B cell (primary cell): ENCODE measurements at regions not wholly inside any gene's neighbourhood (a gene's known extent, or its start where the extent isn't known, plus 50 kb on each side); places are given as distances from the start of the nearest gene placed in this dataset.

ENCODE experiments used
- ATAC-seq: fragments of 200-7000 bp; cut with Tn5 transposase; one replicate; pipeline ENCODE4 v1.10.0; 2021; ENCODE audit warnings: low read depth, mild to moderate bottlenecking, moderate number of reproducible peaks, moderate library complexity
- CTCF ChIA-PET: fragments of 350-600 bp; sonication (Branson Sonifier 250); formaldehyde crosslinking; loops from one replicate; lab custom pipeline; 2021; ENCODE audit warnings: antibody characterized with exemption, inconsistent platforms; lab: Charles Lee
- POLR2A ChIA-PET: fragments of 350-600 bp; sonication (Branson Sonifier 250); formaldehyde crosslinking; loops from one replicate; lab custom pipeline; 2021; ENCODE audit warnings: antibody characterized with exemption; lab: Charles Lee
- DNase-seq: peaks from one replicate; pipeline ENCODE4 v3.0.0; 2013
- H2AFZ ChIP-seq: 2 replicates; pipeline ENCODE4 v1.6.1; 2012; ENCODE audit warnings: mild to moderate bottlenecking, low read depth, low read length; ENCODE audit not compliant: insufficient read depth, poor library complexity, severe bottlenecking
- H3K27ac ChIP-seq, 2 donors: 1 replicate in 1 of 2; 2 replicates in 1 of 2; pipeline ENCODE4 v1.5.1; 2012 to 2013; ENCODE audit warnings: low read length in 2 of 2, mild to moderate bottlenecking in 2 of 2, moderate library complexity in 1 of 2
- H3K27me3 ChIP-seq, 4 experiments: fragments of 200-600 bp in 1 of 4; sonication (generic) in 1 of 4; replicated peaks in 1 of 4; 1 replicate in 2 of 4; 2 replicates in 2 of 4; pipeline versions ENCODE4 v1.6.1 to v1.7.0; 2013 to 2016; ENCODE audit warnings: low read length in 3 of 4, mild to moderate bottlenecking in 2 of 4, mixed read lengths in 1 of 4, moderate library complexity in 1 of 4; ENCODE audit not compliant: insufficient read depth in 4 of 4, control insufficient read depth in 3 of 4; ENCODE audit errors: control extremely low read depth in 1 of 4
- H3K36me3 ChIP-seq, 2 experiments: replicated peaks in 1 of 2; 1 replicate in 1 of 2; 2 replicates in 1 of 2; pipeline versions ENCODE4 v1.6.1 to v1.7.1; 2013; ENCODE audit warnings: low read length in 1 of 2; ENCODE audit not compliant: insufficient read depth in 2 of 2, control insufficient read depth in 1 of 2; ENCODE audit errors: control extremely low read depth in 1 of 2, extremely low read depth in 1 of 2
- H3K4me1 ChIP-seq, 2 donors: fragments of 200-600 bp in 1 of 2; sonication (generic) in 1 of 2; 1 replicate in 1 of 2; 2 replicates in 1 of 2; pipeline versions ENCODE4 v1.5.1 to v1.6.1; 2013 to 2017; ENCODE audit warnings: low read length in 2 of 2; ENCODE audit not compliant: control insufficient read depth in 2 of 2, insufficient read depth in 2 of 2
- H3K4me2 ChIP-seq: replicated peaks from 2 replicates; pipeline ENCODE3; 2012; ENCODE audit warnings: mild to moderate bottlenecking, low read depth, low read length; ENCODE audit not compliant: poor library complexity, severe bottlenecking
- H3K4me3 ChIP-seq, 5 experiments: fragments of 200-600 bp in 1 of 5; sonication (generic) in 1 of 5; 1 replicate in 3 of 5; 2 replicates in 2 of 5; pipeline versions ENCODE4 v1.5.1 to v1.7.0; 2011 to 2016; ENCODE audit warnings: low read length in 4 of 5, mild to moderate bottlenecking in 4 of 5, low read depth in 2 of 5, control low read depth in 1 of 5, moderate library complexity in 1 of 5; ENCODE audit not compliant: insufficient read depth in 1 of 5; ENCODE audit errors: control extremely low read depth in 1 of 5, extremely low read depth in 1 of 5
- H3K79me2 ChIP-seq: fragments of 200-600 bp; sonication (generic); one replicate; pipeline ENCODE4 v1.6.0; 2016; ENCODE audit warnings: low read length; ENCODE audit not compliant: control insufficient read depth, insufficient read depth
- H3K9ac ChIP-seq: fragments of 200-600 bp; sonication (generic); 2 replicates; pipeline ENCODE4 v1.6.1; 2017; ENCODE audit warnings: mild to moderate bottlenecking, low read length, moderate library complexity
- H3K9me3 ChIP-seq, 3 donors: one replicate each; pipeline versions ENCODE4 v1.6.1 to v1.7.1; 2013; ENCODE audit warnings: low read length in 2 of 3; ENCODE audit not compliant: control insufficient read depth in 2 of 3, insufficient read depth in 1 of 3; ENCODE audit errors: control extremely low read depth in 1 of 3
- H4K20me1 ChIP-seq: 2 replicates; pipeline ENCODE4 v1.6.0; 2012; ENCODE audit warnings: mild to moderate bottlenecking, low read length; ENCODE audit not compliant: insufficient read depth, control insufficient read depth, poor library complexity, severe bottlenecking
- H3K27ac Mint-ChIP-seq: one replicate; pipeline ENCODE4 v1.8.0; 2021; ENCODE audit warnings: mixed read lengths
- H3K27me3 Mint-ChIP-seq: one replicate; pipeline ENCODE4 v1.8.0; 2021; ENCODE audit warnings: mixed read lengths
- H3K4me1 Mint-ChIP-seq: one replicate; pipeline ENCODE4 v1.8.0; 2021; ENCODE audit warnings: mixed read lengths
- H3K4me3 Mint-ChIP-seq: one replicate; pipeline ENCODE4 v1.8.0; 2021; ENCODE audit warnings: mixed read lengths
- H3K9me3 Mint-ChIP-seq: one replicate; pipeline ENCODE4 v1.8.0; 2022; ENCODE audit warnings: mixed read lengths; ENCODE audit not compliant: insufficient read depth
- EZH2 ChIP-seq: IDR thresholded peaks from 2 replicates; pipeline ENCODE4 v1.6.1; 2012; ENCODE audit warnings: borderline replicate concordance, low read depth, mild to moderate bottlenecking, moderate library complexity, low read length; ENCODE audit not compliant: insufficient read depth, poor library complexity, severe bottlenecking
- WGBS: methylation state at CpG from one replicate; pipeline ENCODE4 v1.1.5; 2013; ENCODE audit warnings: missing lambda C conversion rate; ENCODE audit not compliant: insufficient coverage; 5-methylcytosine and 5-hydroxymethylcytosine counted together
- intact Hi-C: fragments of 100-400 bp; cut with micrococcal nuclease; formaldehyde crosslinking; loops from one replicate; pipeline ENCODE4 v1.10.0; 2022
- TF ChIP-seq, protein P1 (sequence below): fragments of 200-600 bp; IDR thresholded peaks from one replicate; pipeline ENCODE4 v1.8.0; 2022; ENCODE audit warnings: antibody characterized with exemption, mild to moderate bottlenecking

DNA sequence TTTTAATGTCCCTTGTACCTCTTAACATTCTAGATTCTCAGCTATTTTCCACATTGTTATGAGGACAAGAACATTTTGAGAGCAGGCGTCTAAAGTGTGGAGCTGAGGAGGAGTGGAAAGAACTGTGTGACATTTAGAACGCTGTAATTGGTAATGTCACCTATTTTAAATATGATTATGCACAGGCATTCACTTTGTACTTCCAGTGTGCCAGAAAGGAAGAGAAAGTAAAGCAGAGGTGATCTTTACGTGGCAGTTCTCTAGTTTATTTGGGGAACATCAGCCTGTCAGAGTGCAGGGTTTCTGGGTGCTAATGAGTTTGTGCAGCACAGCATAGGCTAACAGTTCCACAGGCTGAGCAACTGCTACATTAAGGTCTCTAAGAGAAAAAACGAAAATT is 498.4 kb upstream of the POM121L12 start:
- H3K79me2 ChIP-seq, result no peaks in the 10 kb centered on the region
- H3K4me3 ChIP-seq, result no peak overlapping the region
- CTCF ChIA-PET, result no interaction called here
- ATAC-seq (no peak), DNase-seq (no peak)
- H3K4me1 Mint-ChIP-seq, result no peaks in the 10 kb centered on the region
- no peaks in the 10 kb centered on the region for H3K27me3 Mint-ChIP-seq
- H3K27ac ChIP-seq, result no peak overlapping the region
- H3K9ac ChIP-seq, result no peak overlapping the region
- peaks cover 0 to 2% (median 0%) of the 10 kb centered on the region in 3 donors for H3K9me3 ChIP-seq
- H3K4me1 ChIP-seq, result no peaks in the 10 kb centered on the region
- no peaks in the 10 kb centered on the region for H3K27me3 ChIP-seq
- POLR2A ChIA-PET, result no interaction called here
- H3K9me3 Mint-ChIP-seq, result peaks cover 14% of the 10 kb centered on the region
- no peak overlapping the region for H2AFZ ChIP-seq
- 100% methylated on average over 1 of the region's 4 CpGs for WGBS
- H4K20me1 ChIP-seq, result no peaks in the 10 kb centered on the region
- H3K27ac Mint-ChIP-seq, result no peak overlapping the region
- intact Hi-C loops, result no loop called here
- no peak overlapping the region for H3K4me3 Mint-ChIP-seq
- TF ChIP-seq, protein P1, sequence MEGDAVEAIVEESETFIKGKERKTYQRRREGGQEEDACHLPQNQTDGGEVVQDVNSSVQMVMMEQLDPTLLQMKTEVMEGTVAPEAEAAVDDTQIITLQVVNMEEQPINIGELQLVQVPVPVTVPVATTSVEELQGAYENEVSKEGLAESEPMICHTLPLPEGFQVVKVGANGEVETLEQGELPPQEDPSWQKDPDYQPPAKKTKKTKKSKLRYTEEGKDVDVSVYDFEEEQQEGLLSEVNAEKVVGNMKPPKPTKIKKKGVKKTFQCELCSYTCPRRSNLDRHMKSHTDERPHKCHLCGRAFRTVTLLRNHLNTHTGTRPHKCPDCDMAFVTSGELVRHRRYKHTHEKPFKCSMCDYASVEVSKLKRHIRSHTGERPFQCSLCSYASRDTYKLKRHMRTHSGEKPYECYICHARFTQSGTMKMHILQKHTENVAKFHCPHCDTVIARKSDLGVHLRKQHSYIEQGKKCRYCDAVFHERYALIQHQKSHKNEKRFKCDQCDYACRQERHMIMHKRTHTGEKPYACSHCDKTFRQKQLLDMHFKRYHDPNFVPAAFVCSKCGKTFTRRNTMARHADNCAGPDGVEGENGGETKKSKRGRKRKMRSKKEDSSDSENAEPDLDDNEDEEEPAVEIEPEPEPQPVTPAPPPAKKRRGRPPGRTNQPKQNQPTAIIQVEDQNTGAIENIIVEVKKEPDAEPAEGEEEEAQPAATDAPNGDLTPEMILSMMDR, result no peak
- TF ChIP-seq EZH2, result no peak
- no peaks in the 10 kb centered on the region for H3K36me3 ChIP-seq
- no peak overlapping the region for H3K4me2 ChIP-seq

DNA sequence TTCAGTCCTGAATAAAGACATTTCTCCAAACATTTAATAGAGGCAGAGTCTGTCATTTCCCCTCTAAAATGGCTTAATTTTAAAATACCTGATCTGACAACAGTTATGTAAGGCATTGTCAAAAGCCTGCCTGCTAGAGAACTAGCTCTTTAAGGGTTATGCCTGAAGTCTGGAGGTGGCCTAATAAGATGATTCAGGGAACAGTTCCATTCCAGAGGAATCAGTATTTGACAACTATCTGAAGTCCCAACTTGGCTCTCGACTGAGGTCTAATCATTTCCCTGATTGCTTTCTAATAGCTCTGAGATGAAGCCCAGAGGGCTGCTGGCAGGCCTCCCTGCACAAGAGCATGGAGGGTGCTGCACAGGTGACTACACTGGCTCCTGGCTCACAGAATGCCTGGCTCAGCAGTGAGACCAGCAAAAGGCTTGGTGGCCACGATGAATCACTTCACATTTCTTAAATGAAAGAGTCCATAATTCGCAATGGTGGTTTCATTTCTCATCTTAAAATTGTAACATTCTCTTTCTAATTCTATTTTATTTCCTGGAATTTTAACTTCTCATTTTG is 509.6 kb upstream of the POM121L12 start:
- no peaks in the 10 kb centered on the region for H4K20me1 ChIP-seq
- 100% methylated on average over 1 of the region's 3 CpGs for WGBS

More for the DNA sequence above, 509.6 kb upstream of the POM121L12 start:
- Histone ChIP-seq H3K27me3 (no peaks in the 10 kb centered on the region), H2AFZ (no peak overlapping the region), H3K36me3 (no peaks in the 10 kb centered on the region), H3K9me3 (peaks cover 0 to 2% (median 0%) of the 10 kb centered on the region in 3 donors), H3K4me1 (no peaks in the 10 kb centered on the region), H3K4me2 (no peak overlapping the region), H3K79me2 (no peaks in the 10 kb centered on the region), H3K9ac (no peak overlapping the region), H3K4me3 (no peak overlapping the region), H3K27ac (no peak overlapping the region)
- H3K4me1 Mint-ChIP-seq, result no peaks in the 10 kb centered on the region
- ChIA-PET POLR2A (no interaction called here), CTCF (no interaction called here)
- TF ChIP-seq, protein P1, result no peak
- no peak for TF ChIP-seq EZH2
- no peaks in the 10 kb centered on the region for H3K27me3 Mint-ChIP-seq
- ATAC-seq (no peak), DNase-seq (no peak)
- H3K9me3 Mint-ChIP-seq, result peaks cover 2% of the 10 kb centered on the region
- H3K27ac Mint-ChIP-seq, result no peak overlapping the region
- intact Hi-C loops, result no loop called here
- no peak overlapping the region for H3K4me3 Mint-ChIP-seq
